ENCODE measurements at regions not wholly inside any gene's neighbourhood (a gene's known extent, or its start where the extent isn't known, plus 50 kb on each side); places are given as distances from the start of the nearest gene placed in this dataset.

DNA sequence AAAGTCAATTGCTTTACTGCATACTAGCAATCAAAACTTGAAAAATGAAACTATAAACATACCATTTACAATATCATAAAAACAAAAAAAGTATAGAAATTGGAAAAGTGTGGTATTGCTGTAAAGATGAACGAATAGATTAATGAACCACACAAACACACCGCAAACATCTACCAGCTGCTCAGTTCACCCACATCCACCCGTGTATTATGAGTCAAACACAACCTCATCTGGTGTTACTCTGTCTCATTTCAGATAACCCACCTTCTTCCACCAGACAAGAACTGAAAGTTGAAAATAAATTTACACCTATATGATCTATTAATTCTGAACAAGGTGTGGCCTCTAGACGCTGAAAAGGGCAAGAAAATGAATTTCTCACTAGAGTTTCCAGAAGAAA is 53.3 kb downstream of the BLID start:
- no peak for DNase-seq (ENCODE audit: low spot score)

DNA sequence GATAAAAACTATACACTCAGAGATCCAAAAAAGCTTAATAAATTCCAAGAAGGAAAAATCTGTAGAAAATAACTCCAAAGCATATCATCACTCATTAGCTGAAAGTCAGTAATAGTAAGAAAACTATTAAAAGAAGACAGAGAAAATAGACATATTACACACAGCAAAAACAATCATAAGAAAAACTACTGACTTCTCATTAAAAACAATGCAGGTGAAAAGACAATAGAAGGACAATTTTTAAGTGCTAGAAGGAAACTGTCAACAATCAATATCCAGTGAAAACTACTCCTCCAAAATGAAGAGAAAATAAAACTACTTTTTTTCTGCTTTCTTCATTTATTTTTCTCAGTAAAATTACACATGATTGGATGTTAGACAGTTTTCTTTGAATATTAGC is 56.5 kb downstream of the BLID start:
- no peak for DNase-seq (ENCODE audit: low spot score)

DNA sequence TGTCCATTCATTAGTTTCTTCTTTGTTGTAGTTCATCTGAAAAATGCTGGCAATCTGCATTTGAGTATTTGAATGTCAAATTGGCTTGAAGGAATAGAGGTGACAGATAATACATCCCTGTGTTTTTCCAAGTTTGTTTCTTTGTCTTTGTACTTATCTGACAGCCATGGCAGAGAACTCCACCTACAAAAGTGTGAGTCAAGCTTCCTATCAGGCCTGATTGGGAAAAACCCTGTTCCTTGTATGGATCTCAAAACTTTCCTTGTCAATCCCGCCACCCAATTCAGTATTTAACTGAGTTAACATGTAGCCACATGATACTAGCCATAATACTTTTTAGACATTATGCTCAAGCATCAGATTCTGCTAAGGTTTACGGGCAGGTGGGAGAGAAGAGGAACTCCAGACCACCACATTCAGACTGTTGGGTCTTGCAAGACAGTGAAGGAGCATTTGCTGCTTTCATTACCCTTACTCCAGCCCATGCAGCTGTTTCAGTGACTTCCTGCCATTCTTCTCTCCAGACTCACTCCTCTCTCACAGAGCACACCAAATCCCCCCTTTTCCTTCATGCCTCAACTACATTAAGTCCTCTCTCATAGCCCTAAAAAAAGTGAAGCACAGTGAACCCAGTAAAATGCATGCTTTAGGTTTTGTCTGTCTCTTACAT is 65.9 kb downstream of the BLID start:
- DNase-seq (ENCODE audit: low spot score): no peak

DNA sequence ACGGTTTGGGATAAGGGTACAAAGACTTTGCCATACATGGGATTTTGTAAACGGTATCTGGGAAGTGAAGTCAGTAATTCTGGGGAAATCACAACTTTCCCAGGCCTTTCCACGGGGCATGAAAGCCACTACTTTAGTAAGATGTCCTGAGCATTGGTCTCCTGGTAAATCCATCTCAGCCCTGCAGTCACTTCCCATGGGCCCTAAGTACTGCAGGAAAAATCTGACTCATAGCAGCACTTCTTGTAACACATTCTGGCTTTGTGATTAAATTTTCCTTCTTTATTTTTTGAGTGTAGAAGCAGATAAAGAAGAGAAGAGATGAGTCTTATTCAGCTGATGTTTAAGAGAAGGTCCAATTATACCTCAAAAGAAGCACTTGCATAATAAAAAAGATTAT is 67.6 kb downstream of the BLID start:
- no peak for DNase-seq (ENCODE audit: low spot score)

DNA sequence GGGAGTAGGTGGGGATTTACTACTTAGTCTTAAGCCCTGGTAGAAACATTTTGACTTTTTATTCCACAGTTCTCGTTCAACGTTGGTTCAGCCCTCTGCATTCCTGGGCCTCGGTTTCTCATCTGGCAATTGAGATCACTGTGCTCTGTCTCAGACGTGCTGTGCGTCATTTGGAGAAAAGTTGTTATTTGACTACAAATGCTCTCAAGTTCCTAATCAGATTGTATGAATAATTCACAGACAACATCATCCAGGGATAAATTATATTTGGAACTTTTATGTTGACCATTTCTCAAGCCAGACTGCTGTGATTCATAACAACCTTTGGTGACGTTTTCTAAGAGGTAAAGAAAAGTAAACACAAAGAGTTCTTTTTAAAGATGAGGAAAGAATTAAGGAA is 69.2 kb downstream of the BLID start:
- peak; percentile 16 for DNase-seq (ENCODE audit: low spot score)

DNA sequence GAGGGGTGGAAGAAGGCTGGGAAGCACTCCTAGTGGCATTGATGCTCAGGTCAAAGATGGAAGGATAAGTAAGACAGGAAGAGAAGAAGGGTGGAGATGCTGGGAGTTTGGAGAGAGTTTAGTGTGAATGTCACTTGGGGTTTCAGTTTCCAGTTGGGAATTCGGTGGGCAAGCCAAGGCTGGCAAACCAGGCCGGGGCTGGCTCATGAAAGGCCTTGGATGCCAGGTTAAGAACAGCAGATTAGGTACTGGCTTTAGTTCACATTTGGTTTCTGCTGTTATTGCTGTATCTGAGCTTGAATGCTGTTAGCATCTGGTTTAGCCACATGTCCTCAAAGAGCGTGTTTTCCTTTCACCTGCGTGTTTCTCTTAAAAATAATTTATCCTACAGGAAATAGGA is 69.6 kb downstream of the BLID start:
- DNase-seq (ENCODE audit: low spot score): no peak

DNA sequence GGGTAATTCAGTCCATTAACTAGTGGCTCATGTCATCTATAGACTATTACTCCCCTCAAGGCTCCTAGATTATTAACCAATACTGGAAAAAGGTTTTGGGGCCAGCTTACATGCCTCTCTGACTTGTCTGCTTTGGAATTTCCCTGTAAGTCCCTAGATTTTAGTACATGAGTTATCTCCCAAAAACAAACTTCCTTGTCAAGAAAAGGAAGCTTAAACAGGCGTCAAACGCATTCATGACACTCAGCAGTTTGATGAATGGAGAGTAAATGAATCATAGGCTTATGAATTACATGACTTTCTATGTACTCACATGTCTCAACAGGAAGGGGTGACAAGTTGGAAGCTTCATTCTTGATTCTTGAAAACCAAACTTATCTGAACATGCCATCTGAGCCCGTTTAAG is 70.8 kb downstream of the BLID start:
- no peak for DNase-seq (ENCODE audit: low spot score)

DNA sequence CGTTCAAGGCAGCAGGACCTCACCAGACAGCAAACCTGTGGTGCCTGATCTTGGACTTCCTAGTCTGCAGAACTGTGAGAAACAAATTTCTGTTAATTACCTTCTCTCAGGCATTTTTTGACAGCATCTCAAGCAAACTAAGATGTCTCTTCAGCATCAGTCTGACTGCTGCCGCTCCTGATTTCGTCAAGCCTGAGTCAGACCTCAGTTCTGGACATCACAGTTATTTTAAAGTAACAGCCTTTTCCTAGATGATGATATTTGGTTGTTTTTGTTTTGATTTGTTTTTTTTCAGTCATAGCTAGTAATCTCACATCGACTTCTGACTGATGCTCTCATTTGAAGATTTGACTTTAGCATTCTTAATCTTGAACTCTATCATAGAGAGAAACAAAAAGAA is 71.9 kb downstream of the BLID start:
- DNase-seq (ENCODE audit: low spot score): no peak

DNA sequence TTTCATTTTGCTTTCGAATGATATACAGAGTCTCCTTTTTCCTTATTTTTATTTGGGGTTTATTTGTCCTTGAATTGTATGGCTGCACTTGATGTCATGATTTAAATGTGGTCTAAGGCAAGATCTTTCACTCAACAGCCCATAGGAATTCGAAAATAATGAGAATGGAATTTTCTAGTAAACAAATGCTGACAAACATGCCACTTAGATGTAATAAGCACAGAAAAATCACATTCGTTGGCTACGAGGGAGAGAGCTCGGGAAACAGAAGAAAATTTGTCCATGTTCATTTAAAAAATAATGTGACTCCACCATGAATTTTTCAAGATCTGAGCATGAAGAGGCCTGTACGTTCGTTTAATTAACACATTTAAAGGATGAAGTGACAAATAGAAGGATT is 73.0 kb downstream of the BLID start:
- DNase-seq (ENCODE audit: low spot score): no peak

DNA sequence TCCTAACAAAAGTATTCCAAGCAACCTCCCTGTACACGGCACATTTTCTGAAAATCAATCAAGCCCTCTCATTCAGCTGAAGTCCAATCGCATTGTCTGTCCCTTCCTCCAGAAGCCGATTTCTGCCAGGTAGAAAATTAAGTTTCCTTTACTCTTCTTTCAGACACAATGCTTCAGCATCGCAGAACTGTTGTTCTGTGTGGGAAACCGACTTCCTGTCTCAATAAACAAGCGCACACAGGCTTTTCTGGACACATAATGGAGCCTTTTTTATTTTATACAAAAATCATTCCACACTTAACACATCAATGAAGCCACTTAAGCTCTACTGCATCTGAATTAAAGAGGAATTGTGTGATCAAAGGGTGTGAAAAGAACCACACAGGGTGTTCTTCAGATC is 75.6 kb downstream of the BLID start:
- no peak for DNase-seq (ENCODE audit: low spot score)

DNA sequence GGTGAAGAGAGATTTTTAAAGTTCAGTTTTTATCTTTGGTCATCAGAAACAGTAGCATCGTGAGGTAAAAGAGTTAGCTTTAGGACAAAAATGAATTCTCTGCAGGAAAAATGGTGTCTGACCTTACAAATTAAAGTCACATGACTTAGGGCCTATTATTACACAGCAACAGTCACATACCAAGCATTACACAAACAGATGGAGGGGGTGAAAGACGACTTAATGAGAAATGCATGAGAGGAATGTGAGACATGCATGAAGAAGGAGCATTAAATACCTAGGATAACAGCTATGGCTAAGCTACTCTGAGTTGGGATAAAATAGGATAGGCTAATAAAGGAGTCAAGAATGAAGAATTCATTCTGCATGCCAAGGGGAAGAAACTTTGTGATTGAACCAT is 77.5 kb downstream of the BLID start:
- no peak for DNase-seq (ENCODE audit: low spot score)

DNA sequence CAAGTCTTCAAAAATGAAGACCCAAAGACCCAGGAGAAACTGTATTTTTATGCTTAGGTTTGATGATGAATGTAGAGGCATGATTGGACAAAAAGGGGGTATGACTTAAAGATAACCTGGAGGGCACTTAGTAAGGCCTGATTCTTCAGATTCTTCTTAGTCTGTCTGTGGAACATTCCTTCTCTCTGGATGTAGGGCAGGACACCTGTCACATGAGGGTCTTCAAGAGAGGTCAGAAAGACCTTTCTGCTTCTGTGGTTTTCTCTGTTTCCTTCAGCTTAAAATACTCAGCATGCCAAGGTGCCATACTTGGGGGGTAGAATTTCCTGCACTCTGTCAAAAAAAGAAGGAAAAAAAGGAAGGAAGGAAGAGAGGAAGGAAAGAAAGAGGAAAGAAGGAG is 78.1 kb downstream of the BLID start:
- DNase-seq (ENCODE audit: low spot score): no peak

DNA sequence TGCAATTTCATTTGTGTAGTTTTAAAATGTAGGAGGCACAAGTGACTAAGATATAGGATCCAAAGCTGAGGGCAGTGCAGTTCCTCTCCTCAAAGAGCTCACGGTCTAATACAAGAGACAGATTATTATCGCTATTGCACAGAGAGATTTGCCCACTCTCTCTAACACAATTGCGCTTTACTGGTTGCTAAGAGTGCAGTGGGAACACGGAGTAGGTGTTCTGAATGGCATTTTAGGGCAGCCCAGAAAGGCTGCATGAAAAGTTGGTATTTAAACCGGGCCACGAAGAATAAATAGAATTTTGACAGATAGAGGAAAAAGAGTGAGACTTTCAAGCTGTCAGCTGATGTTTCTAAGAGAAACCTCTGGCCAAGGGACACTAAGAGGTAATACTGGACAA is 79.5 kb downstream of the BLID start:
- no peak for DNase-seq (ENCODE audit: low spot score)

DNA sequence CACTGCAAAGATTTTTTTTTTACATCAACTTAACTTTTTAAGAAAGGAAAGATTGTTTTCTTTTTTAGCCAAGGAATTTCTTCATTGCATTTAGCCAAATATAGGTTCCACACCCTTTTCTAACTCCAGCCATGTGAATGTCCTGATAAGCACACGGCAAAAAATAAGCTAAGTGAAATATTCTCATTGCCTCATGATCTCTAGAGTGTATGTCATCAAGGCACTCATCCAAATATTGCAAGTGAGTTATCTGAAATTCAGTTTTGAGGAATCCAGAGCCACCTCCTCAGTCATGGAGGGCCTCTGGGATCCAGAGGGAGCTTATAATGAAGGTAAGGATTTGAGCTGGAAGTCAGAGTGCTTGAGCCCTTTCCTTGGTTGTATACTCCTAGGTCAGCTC is 80.0 kb downstream of the BLID start:
- no peak for DNase-seq (ENCODE audit: low spot score)

DNA sequence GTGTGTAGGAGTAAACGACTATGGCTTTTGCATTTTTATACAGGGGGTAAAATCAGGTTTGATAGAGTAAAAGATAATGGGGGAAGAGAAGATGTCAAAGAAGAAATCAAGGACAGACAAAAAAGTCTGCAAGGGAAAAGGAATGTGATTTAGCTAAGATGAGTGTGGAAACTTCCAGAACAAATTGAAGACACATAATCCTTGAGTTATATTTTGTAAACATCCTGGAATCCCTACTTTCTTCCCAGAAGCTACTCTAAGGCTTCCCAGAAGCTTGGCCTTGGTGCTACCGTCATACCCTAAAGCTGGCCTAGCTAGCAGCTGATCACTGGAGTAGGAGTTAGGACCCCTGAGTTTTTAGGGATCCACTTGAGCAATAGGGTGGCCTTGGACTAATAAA is 82.4 kb downstream of the BLID start:
- no peak for DNase-seq (ENCODE audit: low spot score)

DNA sequence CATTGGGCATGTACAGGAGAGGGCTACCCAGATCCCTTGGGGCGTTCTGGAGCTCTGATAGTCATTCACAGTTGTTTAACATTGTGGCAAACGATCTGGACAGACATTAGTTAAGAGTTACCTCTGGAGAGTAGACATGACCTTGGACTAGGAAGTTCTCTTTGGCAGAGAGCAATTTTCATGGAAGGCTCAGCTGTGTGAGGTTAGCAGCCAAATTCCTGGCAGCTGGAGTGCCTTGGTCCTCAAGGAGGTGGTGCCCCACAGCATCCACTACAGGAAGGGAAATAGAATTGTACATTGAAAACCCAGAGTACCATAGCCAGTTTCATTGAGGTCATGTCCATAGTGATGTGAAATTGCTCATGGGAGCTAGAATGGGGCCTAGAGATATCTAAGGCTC is 82.8 kb downstream of the BLID start:
- no peak for DNase-seq (ENCODE audit: low spot score)

DNA sequence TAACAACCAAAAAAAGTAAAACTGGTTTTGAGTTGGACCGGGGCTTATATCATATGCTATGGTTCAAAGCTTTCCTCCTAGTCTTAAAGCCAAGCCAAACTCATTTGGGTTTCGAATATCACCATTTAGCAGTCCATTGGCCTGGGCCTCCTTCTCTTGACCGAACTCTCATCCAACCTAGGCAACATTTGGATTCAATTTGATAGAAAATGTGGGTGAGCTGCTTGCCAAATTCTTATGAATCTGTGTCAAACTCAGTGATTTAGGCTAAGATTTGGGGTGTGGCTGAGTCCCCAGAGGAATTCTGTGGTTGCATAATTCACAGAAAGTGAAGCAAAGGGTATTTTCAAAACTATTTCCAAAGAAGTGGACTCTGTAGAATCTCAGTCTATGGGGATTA is 83.7 kb downstream of the BLID start:
- no peak for DNase-seq (ENCODE audit: low spot score)

DNA sequence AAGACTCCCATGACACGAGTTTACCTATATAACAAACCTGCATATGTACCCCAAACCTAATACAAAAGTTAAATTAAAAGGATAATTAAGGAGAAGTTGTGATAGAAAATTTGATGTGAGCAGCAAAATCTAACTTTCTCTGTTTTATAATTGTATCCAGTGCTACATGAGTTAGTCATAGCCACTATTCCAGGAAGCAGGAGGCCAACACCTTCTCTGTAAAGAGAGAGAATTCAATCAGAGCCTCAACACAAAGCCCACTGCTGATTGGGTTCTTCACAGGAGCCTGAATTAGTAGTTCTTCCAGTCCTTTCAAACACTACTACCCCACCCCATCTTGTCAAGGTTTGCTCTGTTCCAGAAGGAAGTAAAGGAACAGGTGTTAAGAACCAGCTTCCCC is 84.2 kb downstream of the BLID start:
- no peak for DNase-seq (ENCODE audit: low spot score)

DNA sequence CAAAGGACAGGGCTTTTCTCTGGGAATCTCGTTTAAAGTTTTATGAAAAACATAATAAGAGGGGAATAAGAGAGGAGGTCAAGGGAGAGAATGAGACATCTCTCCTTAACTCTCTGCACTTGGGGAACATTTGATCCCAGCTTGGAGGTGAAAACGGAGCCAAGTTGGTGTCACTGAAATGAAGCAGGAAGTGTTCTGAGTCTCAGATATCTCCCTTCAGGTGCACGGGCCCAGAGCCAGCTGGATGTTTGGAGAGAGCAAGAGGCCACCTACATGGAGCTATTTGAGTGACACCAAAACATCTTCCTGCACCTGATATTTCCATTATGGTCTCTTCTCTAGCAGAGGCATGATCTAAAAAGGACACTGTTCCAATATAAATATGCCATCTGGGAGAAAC is 85.7 kb downstream of the BLID start:
- no peak for DNase-seq (ENCODE audit: low spot score)

DNA sequence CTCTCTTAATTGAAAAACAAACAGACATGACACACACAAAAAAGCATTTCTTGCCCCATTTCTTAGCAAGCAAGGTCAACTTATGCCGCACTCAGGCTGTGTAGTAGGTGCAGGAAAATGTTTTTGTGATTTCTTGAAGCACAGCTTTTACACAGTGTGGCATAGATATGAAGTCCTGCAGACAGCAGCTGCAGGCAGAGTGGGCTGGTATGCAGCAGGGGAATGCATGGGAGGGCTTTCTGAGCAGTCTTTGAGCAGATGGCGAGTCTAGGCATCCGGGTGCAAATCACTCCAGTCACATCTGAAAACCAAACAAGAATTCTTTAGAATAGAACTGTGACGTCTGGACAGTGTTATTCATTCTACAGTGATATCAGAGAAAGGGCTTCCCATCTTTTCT is 87.5 kb downstream of the BLID start:
- no peak for DNase-seq (ENCODE audit: low spot score)

DNA sequence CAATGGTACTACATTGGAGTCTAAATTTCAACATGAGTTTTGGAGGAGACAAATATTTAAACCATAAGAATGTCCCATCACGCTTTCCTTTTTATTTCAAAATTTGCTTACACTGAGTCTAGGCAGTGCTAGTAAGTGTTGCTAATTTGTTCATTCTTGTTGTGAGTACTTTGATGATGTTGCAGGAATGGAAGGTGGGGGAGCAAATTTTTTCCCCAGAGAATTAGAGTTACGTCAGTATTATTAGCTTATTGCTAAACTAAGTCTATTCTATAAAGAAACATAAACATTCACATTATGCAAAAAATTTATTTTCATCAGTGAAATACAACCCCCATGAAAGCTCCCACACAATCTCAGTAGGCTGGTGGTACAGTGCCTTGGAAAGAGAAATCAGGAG is 88.0 kb downstream of the BLID start:
- no peak for DNase-seq (ENCODE audit: low spot score)

DNA sequence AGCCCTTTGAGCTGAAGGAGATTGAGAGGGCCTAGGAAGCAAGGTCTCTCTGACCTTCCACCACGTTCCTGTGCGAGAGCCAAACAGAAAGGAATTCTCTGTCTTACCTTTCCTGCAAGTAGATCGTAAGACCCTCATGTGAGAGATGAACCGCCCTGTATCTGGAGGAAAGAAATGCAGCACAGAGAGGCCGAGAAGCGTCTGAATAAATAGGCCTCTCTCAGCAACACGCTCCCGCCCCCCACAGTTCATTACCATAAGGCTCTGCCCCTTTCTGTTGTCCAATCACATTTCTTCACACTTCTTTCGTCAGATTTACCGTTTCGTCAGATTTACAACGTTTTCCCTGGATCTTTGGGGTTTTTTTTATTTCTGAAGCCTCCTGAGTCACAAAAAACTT is 90.3 kb downstream of the BLID start:
- DNase-seq (ENCODE audit: low spot score): no peak

DNA sequence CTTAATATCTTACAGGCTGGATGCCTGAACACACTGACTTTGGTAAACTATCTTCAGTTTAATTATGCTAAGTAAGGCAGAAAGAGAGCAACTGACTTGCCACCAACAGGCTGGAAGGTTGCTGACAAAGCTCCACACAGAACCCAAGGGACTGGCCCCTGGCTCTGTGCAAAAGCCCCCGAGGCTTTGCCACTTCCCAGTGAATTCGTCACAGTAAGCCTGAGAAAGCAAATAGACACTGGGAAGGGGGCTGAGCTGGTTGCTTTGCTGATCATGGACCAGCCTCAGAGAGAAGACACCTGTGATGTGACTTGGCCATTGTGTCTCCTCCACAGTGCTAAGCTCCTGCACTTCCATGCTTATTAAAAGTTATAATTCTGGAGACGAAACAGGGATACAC is 91.7 kb downstream of the BLID start:
- no peak for DNase-seq (ENCODE audit: low spot score)

DNA sequence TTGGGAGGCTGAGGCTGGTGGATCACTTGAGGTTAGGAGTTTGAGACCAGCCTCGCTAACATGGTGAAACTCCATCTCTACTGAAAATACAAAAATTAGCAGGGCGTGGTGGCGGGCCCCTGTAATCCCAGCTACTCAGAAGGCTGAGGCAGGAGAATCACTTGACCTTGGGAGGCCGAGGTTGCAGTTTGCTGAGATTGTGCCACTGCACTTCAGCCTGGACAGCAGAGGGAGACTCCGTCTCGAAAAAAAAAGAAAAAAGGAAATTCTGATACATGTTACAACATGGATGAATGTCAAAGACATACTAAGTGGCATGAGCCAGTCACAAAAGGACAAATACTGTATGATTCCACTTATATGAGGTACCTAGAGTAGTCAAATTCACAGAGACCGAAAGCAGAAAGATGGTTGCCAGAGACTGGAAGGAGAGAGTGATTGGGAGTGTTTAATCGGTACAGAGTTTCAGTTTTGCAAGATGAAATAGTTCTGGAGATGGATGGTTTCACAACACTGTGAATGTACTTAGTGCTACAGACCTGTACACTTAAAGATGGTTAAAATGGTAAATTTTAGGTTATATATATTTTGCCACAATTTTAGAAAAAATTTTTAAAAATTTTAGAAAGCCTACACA is 92.3 kb downstream of the BLID start:
- DNase-seq (ENCODE audit: low spot score): no peak
